ENCODE measurements at regions not wholly inside any gene's neighbourhood (a gene's known extent, or its start where the extent isn't known, plus 50 kb on each side); places are given as distances from the start of the nearest gene placed in this dataset.

DNA sequence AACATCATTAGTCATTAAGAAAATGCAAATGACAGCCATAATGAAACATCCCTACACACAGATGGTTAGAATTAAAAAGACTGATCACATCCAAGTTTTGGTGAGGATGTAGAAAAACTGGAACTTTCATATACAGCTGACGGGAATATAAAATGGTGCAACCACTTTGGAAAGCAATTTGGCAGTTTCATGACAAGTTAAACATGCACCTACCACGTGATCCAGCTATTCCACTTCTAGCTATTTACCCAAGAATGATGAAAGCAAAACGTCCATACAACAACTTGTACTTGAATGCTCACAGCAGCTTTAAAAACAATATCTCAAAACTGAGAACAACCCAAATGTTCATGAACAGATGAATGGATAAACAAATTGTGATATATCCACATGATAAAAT lies 77.9 kb upstream of the AVPR1A start:
- no peak for DNase-seq (ENCODE audit: low spot score)
- no peak overlapping the region for H3K27ac ChIP-seq
- no peak overlapping the region for H3K4me3 ChIP-seq
- TF ChIP-seq, protein P1, sequence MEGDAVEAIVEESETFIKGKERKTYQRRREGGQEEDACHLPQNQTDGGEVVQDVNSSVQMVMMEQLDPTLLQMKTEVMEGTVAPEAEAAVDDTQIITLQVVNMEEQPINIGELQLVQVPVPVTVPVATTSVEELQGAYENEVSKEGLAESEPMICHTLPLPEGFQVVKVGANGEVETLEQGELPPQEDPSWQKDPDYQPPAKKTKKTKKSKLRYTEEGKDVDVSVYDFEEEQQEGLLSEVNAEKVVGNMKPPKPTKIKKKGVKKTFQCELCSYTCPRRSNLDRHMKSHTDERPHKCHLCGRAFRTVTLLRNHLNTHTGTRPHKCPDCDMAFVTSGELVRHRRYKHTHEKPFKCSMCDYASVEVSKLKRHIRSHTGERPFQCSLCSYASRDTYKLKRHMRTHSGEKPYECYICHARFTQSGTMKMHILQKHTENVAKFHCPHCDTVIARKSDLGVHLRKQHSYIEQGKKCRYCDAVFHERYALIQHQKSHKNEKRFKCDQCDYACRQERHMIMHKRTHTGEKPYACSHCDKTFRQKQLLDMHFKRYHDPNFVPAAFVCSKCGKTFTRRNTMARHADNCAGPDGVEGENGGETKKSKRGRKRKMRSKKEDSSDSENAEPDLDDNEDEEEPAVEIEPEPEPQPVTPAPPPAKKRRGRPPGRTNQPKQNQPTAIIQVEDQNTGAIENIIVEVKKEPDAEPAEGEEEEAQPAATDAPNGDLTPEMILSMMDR (IDR thresholded peaks at IDR 0.05) = no peak

DNA sequence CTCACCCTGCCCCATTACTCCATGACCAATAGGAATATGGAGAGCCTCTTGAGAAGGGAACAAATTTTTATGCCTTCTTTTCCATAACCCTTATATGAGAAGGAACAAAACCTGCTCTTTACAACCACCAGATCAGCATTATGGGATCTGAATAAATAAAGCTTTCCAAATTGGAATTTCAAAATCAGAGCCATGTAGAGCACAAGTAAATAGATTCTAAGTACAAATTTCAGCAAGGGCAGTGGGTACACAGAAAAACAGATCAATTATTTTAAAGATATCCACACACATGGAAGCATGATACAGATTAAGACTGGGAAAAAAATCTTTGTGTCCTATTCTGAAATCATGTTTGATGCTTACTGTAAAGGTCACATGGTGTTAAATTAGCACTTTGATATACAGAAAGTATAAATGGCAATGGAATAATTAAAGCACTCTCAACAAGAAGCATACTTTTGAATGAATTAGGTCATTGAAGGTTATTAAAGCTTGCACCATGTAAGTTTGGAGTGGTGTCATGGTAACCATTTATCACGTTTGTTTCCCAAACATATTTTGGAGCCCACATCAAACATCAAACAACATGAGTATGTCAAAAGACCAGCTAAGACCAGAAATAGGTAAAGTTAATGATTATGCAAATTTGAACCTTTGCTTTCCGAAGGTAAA lies 75.9 kb upstream of the AVPR1A start:
- Histone ChIP-seq H3K27ac (no peak overlapping the region), H3K4me3 (no peak overlapping the region)
- DNase-seq (ENCODE audit: low spot score) = no peak
- TF ChIP-seq, protein P1 (IDR thresholded peaks at IDR 0.05) = no peak

DNA sequence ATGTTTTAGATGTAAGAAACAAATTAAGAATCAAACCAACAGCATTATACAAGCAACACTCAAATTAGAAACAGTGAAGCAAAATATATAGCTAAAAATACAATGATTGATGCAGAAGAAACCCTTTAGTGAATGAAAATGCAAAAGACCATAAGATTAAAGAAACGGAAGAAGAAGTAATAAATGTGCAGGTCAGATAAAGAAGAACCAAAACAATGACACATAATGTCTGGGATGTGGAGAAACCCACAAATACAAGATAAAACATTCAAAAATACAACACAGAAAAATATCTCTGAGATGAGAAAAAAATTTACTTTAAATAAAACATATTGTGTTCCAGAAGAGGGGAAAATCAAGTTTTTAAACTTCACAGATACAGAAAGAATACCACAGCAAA lies 73.4 kb upstream of the AVPR1A start:
- TF ChIP-seq, protein P1 (IDR thresholded peaks at IDR 0.05) = no peak
- Histone ChIP-seq H3K4me3 (no peak overlapping the region), H3K27ac (no peak overlapping the region)
- no peak for DNase-seq (ENCODE audit: low spot score)

DNA sequence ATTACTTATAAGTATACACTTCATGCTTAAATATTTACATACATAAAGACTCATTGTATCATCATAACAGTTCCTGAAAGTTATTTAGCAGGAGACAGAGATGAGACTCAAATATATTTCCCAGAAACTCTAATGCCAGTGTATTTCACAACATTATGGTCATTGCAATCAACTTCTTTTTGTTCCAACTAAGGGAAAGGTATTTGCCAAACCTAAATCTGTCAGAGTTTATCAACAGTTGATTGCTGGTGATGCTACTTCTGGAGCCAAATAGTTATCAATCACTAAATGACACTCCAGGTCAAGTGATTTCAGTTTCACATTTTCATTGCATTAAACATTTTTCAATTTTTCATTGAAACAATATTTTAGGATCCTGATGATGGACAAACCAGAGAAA lies 72.1 kb upstream of the AVPR1A start:
- Histone ChIP-seq H3K4me3 (no peak overlapping the region), H3K27ac (no peak overlapping the region)
- DNase-seq (ENCODE audit: low spot score) = no peak
- TF ChIP-seq, protein P1 (IDR thresholded peaks at IDR 0.05) = no peak

DNA sequence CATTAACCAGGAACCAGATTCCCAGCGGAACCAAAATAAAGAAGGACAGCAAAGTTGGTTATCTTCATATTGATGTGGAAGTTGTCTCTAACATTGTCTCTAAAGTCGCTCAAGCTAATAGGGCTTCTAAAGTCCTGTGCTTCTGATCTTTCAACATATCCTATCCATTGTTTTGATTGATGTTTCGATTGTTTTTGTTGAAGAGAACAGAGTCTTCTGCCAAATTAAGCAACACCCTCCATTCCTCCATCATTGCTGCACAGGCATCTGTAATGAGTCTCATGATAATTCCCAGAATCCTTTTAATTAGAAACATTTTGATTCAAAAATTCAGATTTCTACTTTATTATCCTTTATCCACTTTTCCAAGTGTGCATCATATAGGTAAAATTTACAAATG lies 71.6 kb upstream of the AVPR1A start:
- H3K27ac ChIP-seq = no peak overlapping the region

DNA sequence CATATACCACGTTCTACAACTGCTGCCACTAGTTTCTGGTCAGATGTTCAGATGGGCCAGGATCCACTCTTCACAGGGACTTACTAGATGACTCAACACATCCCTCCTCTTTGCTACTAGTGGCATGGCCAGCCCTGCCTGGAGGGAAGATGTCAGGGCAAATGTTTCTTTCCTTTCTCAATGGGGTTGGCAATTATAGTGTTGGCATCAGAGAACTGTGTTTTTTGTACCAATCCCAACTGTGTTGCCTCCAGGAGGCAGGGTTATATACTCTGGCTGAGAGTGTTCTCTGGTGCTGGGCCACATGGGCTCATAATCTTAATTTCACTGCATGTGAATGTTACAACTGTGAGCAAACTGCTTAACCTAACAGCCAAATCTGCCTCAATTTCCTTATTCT lies 69.9 kb upstream of the AVPR1A start:
- H3K27ac ChIP-seq = no peak overlapping the region
- TF ChIP-seq, protein P1 (IDR thresholded peaks at IDR 0.05) = no peak
- H3K4me3 ChIP-seq = no peak overlapping the region
- DNase-seq (ENCODE audit: low spot score) = no peak

More for the DNA sequence above, 71.6 kb upstream of the AVPR1A start:
- DNase-seq (ENCODE audit: low spot score) = no peak
- no peak overlapping the region for H3K4me3 ChIP-seq
- TF ChIP-seq, protein P1 (IDR thresholded peaks at IDR 0.05) = no peak

DNA sequence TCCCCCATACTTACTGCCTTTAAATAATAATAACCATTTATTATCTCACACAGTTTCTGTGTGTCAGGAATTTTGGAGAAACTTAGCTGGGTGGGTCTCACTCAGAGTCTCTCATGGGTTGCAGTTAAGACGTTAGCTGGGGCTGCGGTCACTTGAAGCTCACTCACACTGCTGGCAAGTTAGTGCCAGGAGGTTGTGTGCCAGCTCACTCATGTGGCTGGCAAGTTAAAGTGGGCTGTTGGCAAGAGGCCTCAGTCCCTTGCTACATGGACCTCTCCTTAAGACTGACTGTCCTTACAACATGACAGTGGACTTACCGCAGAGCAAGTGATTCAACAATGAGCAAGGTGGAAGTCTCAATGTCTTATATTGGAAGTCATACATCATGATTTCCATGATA lies 61.3 kb upstream of the AVPR1A start:
- no peak overlapping the region for H3K27ac ChIP-seq

More for the DNA sequence above, 61.3 kb upstream of the AVPR1A start:
- TF ChIP-seq, protein P1 (IDR thresholded peaks at IDR 0.05) = no peak
- no peak for DNase-seq (ENCODE audit: low spot score)
- no peak overlapping the region for H3K4me3 ChIP-seq
